Stimulated activated CD4-positive, alpha-beta T cell treated with anti-CD3 and anti-CD28 coated beads, Interleukin-4, amount 100 ng/mL, for 24 hours (primary cell): ENCODE measurements at regions not wholly inside any gene's neighbourhood (a gene's known extent, or its start where the extent isn't known, plus 50 kb on each side); places are given as distances from the start of the nearest gene placed in this dataset.

Experiments
- DNase-seq: peaks from one replicate; pipeline ENCODE4 v3.0.0-alpha.2; 2020

DNA sequence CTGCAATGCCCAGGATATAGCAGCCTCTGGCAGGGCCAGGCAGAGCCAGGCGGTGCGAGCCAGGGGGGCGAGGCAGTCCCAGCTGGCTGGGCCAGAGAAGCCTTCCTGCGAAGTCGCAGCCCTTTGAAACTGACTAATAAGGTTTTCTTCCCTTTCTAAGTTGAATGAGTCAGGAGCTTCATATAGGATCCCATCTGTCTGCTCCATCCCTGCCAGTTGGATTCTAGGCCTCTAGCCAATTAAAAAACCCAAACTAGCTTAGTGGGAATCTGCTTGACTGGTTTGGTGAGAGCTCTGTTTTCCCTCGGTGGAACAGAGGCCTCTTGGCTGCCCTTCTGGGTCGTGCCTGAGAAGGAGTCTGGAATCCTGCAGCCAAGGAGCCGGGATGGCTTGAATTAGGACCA, 70.1 kb upstream of the RAPGEF1 start:
- no peak for DNase-seq

DNA sequence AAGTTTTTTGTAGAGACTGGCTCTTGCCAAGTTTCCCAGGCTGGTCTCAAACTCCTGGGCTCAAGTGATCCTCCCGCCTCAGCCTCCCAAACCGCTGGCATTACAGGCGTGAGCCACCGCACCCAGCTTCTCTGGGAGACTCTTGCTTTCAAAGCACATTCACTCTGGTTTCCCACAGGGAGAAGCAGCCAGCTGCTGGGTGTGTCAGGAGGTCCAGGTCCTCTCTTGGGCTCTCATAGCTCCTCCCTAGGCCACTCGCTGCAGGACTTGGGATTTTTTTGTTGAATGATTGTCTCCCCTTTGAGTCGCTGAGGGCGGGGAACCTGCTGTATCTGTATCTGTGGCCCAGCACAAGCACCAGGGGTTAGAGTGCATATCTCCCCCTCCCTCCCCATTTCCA, 68.4 kb upstream of the RAPGEF1 start:
- no peak for DNase-seq

DNA sequence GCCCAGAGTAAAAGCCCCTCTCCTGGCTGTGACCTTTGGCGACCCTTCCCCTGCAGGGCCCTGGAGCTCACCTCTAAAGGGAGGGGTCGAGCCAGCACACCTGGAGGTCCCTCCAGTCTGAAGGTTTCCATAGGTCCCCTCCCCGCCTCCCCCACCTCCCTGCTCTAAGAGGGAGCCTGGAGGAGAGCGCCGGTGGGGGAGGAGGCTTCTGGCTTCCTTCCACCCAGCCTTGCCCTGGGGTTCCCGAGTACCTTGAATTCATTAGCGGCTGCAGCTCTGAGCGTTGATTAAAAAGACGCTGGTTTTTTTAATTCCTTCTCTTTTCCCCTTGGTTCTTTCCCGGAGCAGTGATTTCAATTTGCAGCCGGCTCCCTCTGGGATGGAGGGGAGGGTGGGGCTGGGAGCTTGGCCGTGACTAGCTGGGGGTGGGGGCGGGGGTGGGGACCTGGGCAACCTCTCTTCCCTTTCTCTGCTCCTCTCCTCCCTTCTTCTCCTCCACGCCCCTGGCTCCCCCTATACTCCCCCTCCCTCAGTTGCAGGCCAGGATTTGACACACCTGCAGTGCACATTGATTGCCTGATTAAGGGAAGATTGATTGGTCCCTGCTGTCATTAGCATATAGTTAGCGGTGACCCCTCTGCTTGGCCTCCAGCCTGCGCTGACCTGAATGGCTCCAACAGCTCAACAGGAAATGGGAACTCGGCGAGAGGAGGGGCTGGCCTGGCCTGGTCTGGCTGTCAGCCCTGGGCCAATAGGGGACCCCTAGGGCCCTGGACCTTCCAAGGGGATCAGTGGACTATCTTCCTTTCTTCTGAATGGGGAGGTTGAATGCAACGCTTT, 67.5 kb upstream of the RAPGEF1 start:
- no peak for DNase-seq

DNA sequence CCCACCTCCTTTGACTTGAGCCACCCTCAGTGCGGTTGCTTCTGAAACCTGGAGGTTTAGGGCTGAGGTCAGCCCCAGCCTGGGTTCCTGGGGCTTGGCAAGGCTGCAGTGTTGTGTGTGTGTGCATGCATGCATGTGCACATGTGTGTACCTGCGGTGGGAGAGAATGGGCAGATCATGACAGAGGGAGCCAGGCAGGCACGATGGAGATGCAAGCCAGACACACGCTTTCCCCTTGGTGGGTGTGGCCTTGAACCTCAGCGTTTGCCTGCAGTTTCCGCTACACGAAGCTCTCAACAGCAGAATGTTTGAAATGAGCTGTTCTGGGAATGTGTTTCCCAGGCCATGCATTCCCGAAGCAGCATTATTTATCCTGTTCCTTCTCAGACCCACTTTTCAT, 65.9 kb upstream of the RAPGEF1 start:
- no peak for DNase-seq

DNA sequence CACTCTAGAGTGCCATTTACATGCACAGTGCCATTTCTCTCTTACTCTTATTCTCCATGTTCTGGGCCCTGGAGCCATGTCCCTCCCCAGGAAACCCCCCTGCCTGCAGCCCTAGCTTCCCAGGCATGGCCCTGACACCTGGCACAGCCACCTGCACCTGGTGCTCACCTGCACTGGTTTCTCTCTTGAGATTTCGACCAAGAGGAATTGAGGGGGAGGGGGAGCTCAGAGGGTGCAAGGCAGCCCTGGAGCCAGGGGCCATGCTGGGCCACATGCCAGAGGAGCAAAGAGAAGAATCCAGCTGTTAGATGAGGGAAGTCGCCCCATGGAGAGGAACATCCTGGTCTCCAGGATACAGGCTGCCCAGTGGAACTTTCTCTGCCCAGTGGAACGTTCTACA, 65.0 kb upstream of the RAPGEF1 start:
- DNase-seq, result no peak

DNA sequence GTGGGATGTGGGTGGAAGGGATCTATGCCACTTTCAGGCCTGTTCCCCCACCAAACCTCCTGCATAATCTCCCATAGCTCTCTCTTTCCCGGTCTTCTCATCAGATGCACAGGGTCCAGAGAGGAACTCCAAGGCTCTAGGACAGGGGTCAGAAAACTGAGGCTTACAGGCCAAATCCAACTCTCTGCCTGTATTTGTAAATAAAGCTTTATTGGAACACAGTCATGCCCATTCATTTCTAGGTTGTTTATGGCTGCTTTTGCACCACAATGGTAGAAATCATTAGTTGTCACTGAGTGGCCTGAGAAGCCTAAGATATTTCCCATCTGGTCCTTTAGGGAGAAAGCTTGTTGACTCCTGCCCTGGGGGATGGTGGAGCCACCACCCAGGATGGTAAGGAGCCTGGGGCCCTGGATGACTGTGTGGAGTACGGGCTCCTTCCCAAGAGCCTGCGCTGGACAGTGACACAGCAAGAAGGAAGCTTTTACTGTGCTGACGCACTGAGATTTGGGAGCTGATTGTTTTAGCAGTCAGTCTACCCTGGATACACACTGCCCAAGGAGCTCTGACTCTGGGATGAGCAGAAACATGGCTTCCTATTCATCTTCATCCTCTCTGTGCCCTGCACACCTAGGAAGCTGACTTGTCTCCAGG, 64.0 kb upstream of the RAPGEF1 start:
- DNase-seq, result no peak

DNA sequence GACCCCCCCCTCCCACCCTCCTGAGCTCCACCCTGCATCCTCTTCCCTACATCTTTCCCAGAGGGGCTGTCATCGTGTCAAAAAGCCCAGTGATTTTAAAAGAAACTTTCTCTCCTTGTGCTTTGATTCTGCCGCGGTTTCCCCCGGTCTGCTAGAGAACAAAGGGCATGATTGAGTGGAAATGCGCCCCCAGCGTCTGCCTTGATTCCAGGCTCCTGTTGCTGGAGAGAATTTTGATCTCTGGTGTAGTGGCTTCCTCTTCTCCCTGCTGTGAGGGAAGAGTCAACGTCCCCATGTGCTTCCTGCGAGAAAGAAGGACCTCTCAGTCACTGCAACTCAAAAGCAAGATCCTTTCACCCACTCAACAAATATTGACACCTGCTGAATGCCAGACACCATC, 61.9 kb upstream of the RAPGEF1 start:
- no peak for DNase-seq

DNA sequence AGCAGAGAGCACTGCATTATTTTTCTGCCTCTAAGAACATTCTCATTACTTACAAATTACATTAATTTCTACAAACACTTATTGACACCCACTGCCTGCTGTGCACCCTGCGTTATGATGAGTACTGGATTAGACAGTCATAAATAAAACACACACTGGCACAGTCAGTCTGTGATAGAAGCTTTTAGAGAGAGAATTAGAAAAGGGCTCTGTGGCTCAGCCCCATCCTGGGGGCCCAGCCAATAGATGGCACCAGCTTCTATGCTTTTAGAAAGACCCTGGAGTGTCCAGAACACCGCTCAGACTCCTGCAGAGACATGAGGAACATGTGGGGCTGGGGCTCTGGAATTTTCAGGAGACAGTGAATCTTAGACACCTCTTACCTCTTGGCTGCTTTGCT, 61.0 kb upstream of the RAPGEF1 start:
- DNase-seq, result no peak

DNA sequence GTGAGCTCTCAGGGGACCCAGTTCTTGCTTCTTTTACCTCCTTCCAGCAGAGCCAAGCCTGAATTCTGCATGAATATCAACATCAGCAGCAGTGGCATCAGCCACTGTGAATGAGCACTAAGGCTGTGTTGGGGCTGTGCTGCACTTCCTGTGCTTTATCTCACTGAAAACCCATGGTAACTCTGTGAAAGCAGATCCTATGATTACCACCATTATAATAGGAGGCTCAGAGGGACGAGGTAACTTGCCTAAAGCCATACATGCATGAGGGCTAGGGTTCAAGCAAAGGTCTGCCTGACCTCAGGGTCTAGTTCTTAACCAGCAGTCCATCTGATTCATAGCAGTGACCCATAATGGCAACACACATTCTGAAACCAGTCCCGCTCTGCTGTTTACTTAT, 60.5 kb upstream of the RAPGEF1 start:
- no peak for DNase-seq

DNA sequence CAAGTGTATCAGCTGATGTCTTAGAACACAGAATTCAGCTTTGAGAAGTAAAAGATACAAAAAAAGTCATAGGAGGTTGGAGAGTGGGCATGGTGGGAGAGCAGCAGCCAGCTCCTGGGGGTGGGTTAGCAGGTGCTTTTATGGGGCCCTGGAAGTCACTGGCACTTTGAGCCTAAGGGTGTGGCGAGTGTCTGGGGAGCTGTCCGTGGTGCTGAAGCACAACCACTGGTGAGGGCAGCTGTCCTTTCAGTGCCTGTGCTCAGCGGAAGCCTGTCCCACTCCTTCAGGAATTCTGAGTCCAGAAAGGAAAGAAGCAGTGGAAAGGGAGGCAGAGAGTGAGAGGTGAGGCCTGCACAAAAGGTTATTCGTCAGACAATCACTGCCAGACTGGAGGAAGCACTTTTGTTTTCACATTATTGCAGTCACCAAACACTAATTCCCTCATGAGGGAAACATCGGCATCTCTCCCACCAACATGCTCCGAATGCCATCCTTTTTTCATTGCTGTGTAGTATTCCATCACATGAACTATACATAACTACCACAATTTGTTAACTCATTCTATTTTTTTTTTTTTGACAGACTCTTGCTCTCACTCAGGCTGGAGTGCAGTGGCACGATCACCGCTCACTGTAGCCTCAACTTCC, 59.4 kb upstream of the RAPGEF1 start:
- DNase-seq, result peak; percentile 52

DNA sequence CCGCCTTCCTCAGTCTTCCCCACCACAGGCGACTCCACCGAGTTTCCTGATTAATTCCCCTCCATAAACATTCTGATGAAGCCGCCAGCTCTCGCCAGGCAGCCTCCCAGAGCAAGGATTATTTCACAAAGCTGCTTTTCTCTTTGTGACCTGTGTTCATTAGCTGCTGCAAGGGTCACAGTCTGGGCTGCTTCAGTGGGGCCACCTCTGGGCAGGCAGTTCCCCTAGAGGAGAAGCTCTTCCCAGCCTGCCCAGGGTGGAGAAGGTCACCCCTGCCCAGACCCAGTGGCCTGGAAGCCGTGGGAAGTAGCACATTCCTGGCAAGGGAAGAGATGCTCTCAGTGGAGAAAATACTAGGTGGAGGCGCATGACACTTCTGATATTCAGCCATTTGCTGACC, 58.4 kb upstream of the RAPGEF1 start:
- DNase-seq, result no peak

DNA sequence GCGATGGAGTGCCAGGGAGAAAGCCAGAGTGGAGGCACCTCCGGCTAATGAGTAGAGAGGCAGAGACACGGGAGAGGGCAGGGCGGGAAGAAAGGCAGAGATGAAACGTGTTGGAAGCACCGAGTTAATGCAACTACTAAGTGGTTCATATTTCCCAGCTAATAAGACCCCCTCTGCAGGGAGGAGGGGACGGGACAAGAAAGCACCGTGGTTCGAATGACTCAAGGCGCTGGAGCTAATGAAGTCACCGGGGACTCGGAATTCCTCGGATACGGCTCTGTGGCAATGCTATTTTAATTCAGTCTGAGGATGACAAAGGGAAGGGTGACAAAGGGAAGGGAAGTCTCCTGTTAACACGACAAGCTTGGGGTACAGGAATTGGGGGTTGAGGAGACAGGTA, 54.5 kb upstream of the RAPGEF1 start:
- DNase-seq, result no peak

DNA sequence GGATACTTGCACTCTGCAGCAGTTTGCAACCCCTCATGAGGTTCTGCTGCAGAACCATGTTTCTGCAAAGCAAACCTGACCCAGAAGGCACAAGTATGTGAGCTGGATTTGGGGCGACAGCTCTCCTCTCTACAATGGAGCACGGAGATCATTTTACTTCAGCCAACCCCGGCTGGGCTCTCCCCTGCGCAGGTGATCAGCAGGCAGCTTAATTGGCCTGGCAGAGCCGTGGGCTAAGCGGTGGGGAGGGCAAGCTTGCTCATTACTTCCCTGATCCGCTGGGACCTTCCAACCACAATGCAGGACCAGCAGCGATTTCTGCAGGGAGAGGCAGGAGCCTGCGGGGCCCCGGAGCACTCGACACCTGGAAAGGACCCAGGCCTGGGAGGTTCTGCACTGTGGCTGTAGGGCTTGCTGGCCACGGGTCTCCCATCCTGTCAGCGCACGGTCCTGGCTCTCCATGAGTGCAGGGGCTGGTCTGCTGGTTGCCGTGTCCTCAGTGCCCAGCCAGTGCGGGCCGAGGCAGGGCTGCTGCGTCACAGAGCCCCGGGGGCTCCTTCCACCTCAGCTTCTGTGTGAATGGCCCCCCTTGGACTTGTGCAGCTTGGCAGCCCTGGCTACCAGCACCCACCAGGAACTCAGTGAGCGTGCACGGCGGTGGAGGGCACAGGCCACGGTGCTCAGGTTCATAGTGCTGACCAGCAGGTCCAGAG, 51.8 kb upstream of the RAPGEF1 start:
- DNase-seq, result no peak
